IMR-90 (cell line): ENCODE measurements at regions not wholly inside any gene's neighbourhood (a gene's known extent, or its start where the extent isn't known, plus 50 kb on each side); places are given as distances from the start of the nearest gene placed in this dataset.

Source experiments
- ATAC-seq: fragments of 200-7000 bp; cut with Tn5 transposase; 2 replicates; pipeline ENCODE4 v1.9.1; 2020; ENCODE audit warnings: low read depth, mild to moderate bottlenecking, moderate library complexity
- BruUV-seq: library from RNA; stranded (reverse); fragments of 400-500 nt; replicated peaks from 2 replicates; lab custom pipeline; 2021; lab: Mats Ljungman, UMichigan
- CTCF ChIA-PET: fragments of 300-600 bp; formaldehyde crosslinking; extraction: SDS; loops from one replicate; lab custom pipeline; 2021; ENCODE audit warnings: antibody characterized with exemption; lab: Yijun Ruan, JAX
- POLR2A ChIA-PET: fragments of 300-600 bp; sonication (Branson Sonifier 250); formaldehyde crosslinking; loops from one replicate; lab custom pipeline; 2022; ENCODE audit warnings: antibody characterized with exemption; ENCODE audit not compliant: unreplicated experiment; lab: Charles Lee
- DNase-seq: peaks from one replicate; pipeline ENCODE4 v3.0.0; 2013
- H2AFZ ChIP-seq: replicated peaks from 2 replicates; pipeline ENCODE3; 2013; ENCODE audit warnings: low read length, mild to moderate bottlenecking; ENCODE audit not compliant: poor library complexity
- H2AK5ac ChIP-seq: 2 replicates; pipeline ENCODE4 v1.6.1; 2013; ENCODE audit warnings: low read depth, low read length, inconsistent platforms
- H2AK9ac ChIP-seq: replicated peaks from 2 replicates; pipeline ENCODE3; 2013; ENCODE audit warnings: mild to moderate bottlenecking, low read depth, low read length, moderate library complexity; ENCODE audit not compliant: poor library complexity
- H2BK120ac ChIP-seq: 2 replicates; pipeline ENCODE4 v1.6.1; 2013; ENCODE audit warnings: low read depth, low read length, inconsistent platforms
- H2BK15ac ChIP-seq: 3 replicates; pipeline ENCODE4 v1.6.1; 2013; ENCODE audit warnings: low read depth, low read length, inconsistent platforms
- H2BK20ac ChIP-seq: 2 replicates; pipeline ENCODE4 v1.6.1; 2013; ENCODE audit warnings: low read depth, mild to moderate bottlenecking, inconsistent platforms, low read length, moderate library complexity
- H2BK5ac ChIP-seq: 2 replicates; pipeline ENCODE4 v1.6.1; 2013; ENCODE audit warnings: mild to moderate bottlenecking, low read depth, low read length, inconsistent platforms; ENCODE audit not compliant: poor library complexity, severe bottlenecking
- H3K14ac ChIP-seq: replicated peaks from 2 replicates; pipeline ENCODE4 v1.6.1; 2013; ENCODE audit warnings: low read depth, low read length, inconsistent platforms
- H3K18ac ChIP-seq: 2 replicates; pipeline ENCODE4 v1.6.1; 2013; ENCODE audit warnings: low read depth, low read length, control low read depth
- H3K23ac ChIP-seq: 2 replicates; pipeline ENCODE4 v1.6.1; 2013; ENCODE audit warnings: low read depth, low read length, inconsistent platforms
- H3K27ac ChIP-seq: 2 replicates; pipeline ENCODE4 v1.5.1; 2013; ENCODE audit warnings: mild to moderate bottlenecking, control low read depth, low read length; ENCODE audit not compliant: insufficient read depth
- H3K27me3 ChIP-seq: 2 replicates; pipeline ENCODE4 v1.6.1; 2013; ENCODE audit warnings: low read length; ENCODE audit not compliant: control insufficient read depth, insufficient read depth
- H3K36me3 ChIP-seq: 2 replicates; pipeline ENCODE4 v1.6.1; 2013; ENCODE audit warnings: low read length, mixed read lengths; ENCODE audit not compliant: control insufficient read depth, insufficient read depth
- H3K4ac ChIP-seq: 2 replicates; pipeline ENCODE4 v1.6.1; 2013; ENCODE audit warnings: low read depth, low read length, inconsistent platforms
- H3K4me1 ChIP-seq: 2 replicates; pipeline ENCODE4 v1.6.1; 2013; ENCODE audit warnings: low read length, mixed read lengths; ENCODE audit not compliant: control insufficient read depth, insufficient read depth
- H3K4me2 ChIP-seq: 2 replicates; pipeline ENCODE4 v1.6.1; 2013; ENCODE audit warnings: low read depth, mild to moderate bottlenecking, control low read depth, low read length, moderate library complexity
- H3K4me3 ChIP-seq: 2 replicates; pipeline ENCODE4 v1.5.1; 2013; ENCODE audit warnings: low read depth, mild to moderate bottlenecking, control low read depth, low read length, moderate library complexity; ENCODE audit not compliant: insufficient read depth
- H3K56ac ChIP-seq: 2 replicates; pipeline ENCODE4 v1.6.1; 2013; ENCODE audit warnings: low read length, inconsistent platforms; ENCODE audit not compliant: insufficient read depth; ENCODE audit errors: extremely low read depth
- H3K79me1 ChIP-seq, 2 experiments: 2 replicates each; pipeline ENCODE4 v1.6.1; 2013; ENCODE audit warnings: low read length in 2 of 2, inconsistent platforms in 1 of 2, low read depth in 1 of 2
- H3K9ac ChIP-seq: 2 replicates; pipeline ENCODE4 v1.6.1; 2013; ENCODE audit warnings: low read depth, low read length, control low read depth
- H3K9me1 ChIP-seq: 2 replicates; pipeline ENCODE4 v1.6.1; 2013; ENCODE audit warnings: low read length, inconsistent platforms; ENCODE audit not compliant: insufficient read depth
- H3K9me3 ChIP-seq: 2 replicates; pipeline ENCODE4 v1.6.1; 2013; ENCODE audit warnings: low read length; ENCODE audit not compliant: control insufficient read depth, insufficient read depth
- H4K20me1 ChIP-seq: 2 replicates; pipeline ENCODE4 v1.6.1; 2013; ENCODE audit warnings: low read length, inconsistent platforms; ENCODE audit not compliant: insufficient read depth
- H4K5ac ChIP-seq: 2 replicates; pipeline ENCODE4 v1.6.1; 2013; ENCODE audit warnings: mild to moderate bottlenecking, low read depth, low read length, control low read depth
- H4K8ac ChIP-seq, 2 experiments: 2 replicates each; pipeline ENCODE4 v1.6.1; 2013; ENCODE audit warnings: low read depth in 2 of 2, low read length in 2 of 2, control low read depth in 1 of 2, inconsistent platforms in 1 of 2
- H4K91ac ChIP-seq: 2 replicates; pipeline ENCODE4 v1.6.1; 2013; ENCODE audit warnings: low read depth, low read length, inconsistent platforms; ENCODE audit not compliant: insufficient read depth
- CHD1 ChIP-seq: IDR thresholded peaks from 2 replicates; pipeline ENCODE4 v1.6.1; 2012; ENCODE audit warnings: low read depth, low read length, improper control_type of control experiment
- CTCF ChIP-seq: conservative IDR thresholded peaks from 2 replicates; pipeline ENCODE4 v1.5.1; 2012; ENCODE audit warnings: mild to moderate bottlenecking, low read depth, low read length, improper control_type of control experiment
- FOS ChIP-seq: fragments of 150-350 bp; IDR thresholded peaks from 2 replicates; pipeline ENCODE4 v1.6.1; 2016; ENCODE audit warnings: low read depth, low read length
- POLR2A ChIP-seq: IDR thresholded peaks from 2 replicates; pipeline ENCODE4 v1.6.1; 2012; ENCODE audit warnings: mild to moderate bottlenecking, low read depth, low read length
- RAD21 ChIP-seq: IDR thresholded peaks from 2 replicates; pipeline ENCODE4 v1.6.1; 2012; ENCODE audit warnings: low read length, improper control_type of control experiment
- RCOR1 ChIP-seq: IDR thresholded peaks from 2 replicates; pipeline ENCODE4 v1.6.1; 2012; ENCODE audit warnings: mild to moderate bottlenecking, low read length, improper control_type of control experiment; ENCODE audit not compliant: insufficient replicate concordance
- RFX5 ChIP-seq: IDR thresholded peaks from 2 replicates; pipeline ENCODE4 v1.8.0; 2012; ENCODE audit warnings: low read depth, mild to moderate bottlenecking, low read length, moderate library complexity
- SMC3 ChIP-seq: fragments of 150-350 bp; IDR thresholded peaks from 2 replicates; pipeline ENCODE4 v1.6.1; 2016; ENCODE audit warnings: low read depth, mild to moderate bottlenecking, antibody characterized with exemption, low read length, moderate library complexity
- USF2 ChIP-seq: fragments of 150-350 bp; IDR thresholded peaks from 2 replicates; pipeline ENCODE4 v1.6.1; 2017; ENCODE audit warnings: mild to moderate bottlenecking, antibody characterized with exemption, low read length, low read depth
- WGBS, 2 experiments: methylation state at CpG; one replicate each; pipeline versions ENCODE4 v1.1.5 to v1.1.7; 2013; ENCODE audit warnings: missing lambda C conversion rate in 2 of 2; ENCODE audit not compliant: insufficient read length in 1 of 2; ENCODE audit errors: extremely low coverage in 2 of 2; 5-methylcytosine and 5-hydroxymethylcytosine counted together
- dilution Hi-C: fragments of 300-500 bp; cut with HindIII; formaldehyde crosslinking; loops from one replicate; pipeline ENCODE4 v1.14.3; 2018; ENCODE audit warnings: low sequenced_read_pairs; ENCODE audit not compliant: unreplicated experiment
- in situ Hi-C: fragments of 300-500 bp; cut with MboI; formaldehyde crosslinking; loops from 3 replicates; pipeline ENCODE4 v1.14.3; 2019; ENCODE audit warnings: low sequenced_read_pairs, inconsistent platforms, mixed read lengths
- intact Hi-C: fragments of 100-400 bp; cut with micrococcal nuclease; formaldehyde crosslinking; loops from 2 replicates; pipeline ENCODE4 v1.10.0; 2022

- no peak overlapping the region for H2BK15ac ChIP-seq
- H3K4me2 ChIP-seq = no peak overlapping the region
- no peaks in the 10 kb centered on the region for H4K20me1 ChIP-seq
- no peaks in the 10 kb centered on the region for H3K36me3 ChIP-seq
- H3K4ac ChIP-seq = no peak overlapping the region
- TF ChIP-seq RFX5 (no peak), RAD21 (no peak), FOS (no peak), CTCF (no peak), SMC3 (no peak), POLR2A (no peak), USF2 (no peak), RCOR1 (no peak), CHD1 (no peak)
- H2AK9ac ChIP-seq = no peak overlapping the region
- dilution Hi-C loops (no loop called here), intact Hi-C loops (no loop called here), in situ Hi-C loops (no loop called here)
- H3K9ac ChIP-seq = no peak overlapping the region
- H2BK20ac ChIP-seq = no peak overlapping the region
- no peak overlapping the region for H2AFZ ChIP-seq
- no peak overlapping the region for H3K18ac ChIP-seq
- H3K79me1 ChIP-seq = no peaks in the 10 kb centered on the region
- no peak overlapping the region for H3K27ac ChIP-seq
- ATAC-seq = no peak
- H4K8ac ChIP-seq = no peak overlapping the region
- H2BK5ac ChIP-seq = no peak overlapping the region
- no peak overlapping the region for H2AK5ac ChIP-seq
- no peaks in the 10 kb centered on the region for H3K9me1 ChIP-seq
- POLR2A ChIA-PET = no interaction called here
- no peak overlapping the region for H2BK120ac ChIP-seq
- CTCF ChIA-PET = no interaction called here
- H4K5ac ChIP-seq = no peak overlapping the region
- DNase-seq = no peak
- no peaks in the 10 kb centered on the region for H3K27me3 ChIP-seq
- no peak overlapping the region for H4K91ac ChIP-seq
- H3K23ac ChIP-seq = no peak overlapping the region
- H3K14ac ChIP-seq = no peak overlapping the region
- no peak overlapping the region for H3K4me3 ChIP-seq
- no peaks in the 10 kb centered on the region; the same call in 1 of the 2 replicates for H3K9me3 ChIP-seq
- WGBS, 2 experiments = no CpG with 5 or more reads among the region's 1 CpG
- BruUV-seq = no TSS peak
- H3K4me1 ChIP-seq = no peaks in the 10 kb centered on the region
- H3K56ac ChIP-seq = no peak overlapping the region
Measured at GRCh38 chr21:14602382-14602958, 56.4 kb upstream of the SAMSN1 start.
